ENCODE measurements at regions not wholly inside any gene's neighbourhood (a gene's known extent, or its start where the extent isn't known, plus 50 kb on each side); places are given as distances from the start of the nearest gene placed in this dataset.

DNA sequence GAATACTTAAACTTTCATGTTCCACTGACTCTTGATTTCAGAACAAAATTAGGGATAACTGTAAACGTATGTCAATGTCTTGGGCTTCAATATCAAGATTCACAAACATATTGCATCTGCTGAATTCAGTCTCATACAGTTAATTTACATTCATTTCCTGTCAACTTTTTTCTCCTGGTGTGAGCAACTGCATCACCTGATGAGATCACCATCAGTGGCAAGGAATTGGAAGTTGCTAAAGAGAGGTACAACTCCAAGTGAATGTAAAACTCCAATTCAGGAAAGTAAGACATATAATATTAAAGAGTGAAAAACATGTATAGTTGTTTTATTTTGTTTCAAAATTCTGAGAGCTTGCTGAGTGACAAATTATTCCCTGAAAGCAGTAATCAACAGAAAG, 1336.2 kb upstream of the C9orf72 start:
- TF ChIP-seq, protein P1, sequence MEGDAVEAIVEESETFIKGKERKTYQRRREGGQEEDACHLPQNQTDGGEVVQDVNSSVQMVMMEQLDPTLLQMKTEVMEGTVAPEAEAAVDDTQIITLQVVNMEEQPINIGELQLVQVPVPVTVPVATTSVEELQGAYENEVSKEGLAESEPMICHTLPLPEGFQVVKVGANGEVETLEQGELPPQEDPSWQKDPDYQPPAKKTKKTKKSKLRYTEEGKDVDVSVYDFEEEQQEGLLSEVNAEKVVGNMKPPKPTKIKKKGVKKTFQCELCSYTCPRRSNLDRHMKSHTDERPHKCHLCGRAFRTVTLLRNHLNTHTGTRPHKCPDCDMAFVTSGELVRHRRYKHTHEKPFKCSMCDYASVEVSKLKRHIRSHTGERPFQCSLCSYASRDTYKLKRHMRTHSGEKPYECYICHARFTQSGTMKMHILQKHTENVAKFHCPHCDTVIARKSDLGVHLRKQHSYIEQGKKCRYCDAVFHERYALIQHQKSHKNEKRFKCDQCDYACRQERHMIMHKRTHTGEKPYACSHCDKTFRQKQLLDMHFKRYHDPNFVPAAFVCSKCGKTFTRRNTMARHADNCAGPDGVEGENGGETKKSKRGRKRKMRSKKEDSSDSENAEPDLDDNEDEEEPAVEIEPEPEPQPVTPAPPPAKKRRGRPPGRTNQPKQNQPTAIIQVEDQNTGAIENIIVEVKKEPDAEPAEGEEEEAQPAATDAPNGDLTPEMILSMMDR (IDR thresholded peaks at IDR 0.05; ENCODE audit: insufficient read depth, low read length, poor library complexity, severe bottlenecking) = no peak
- no peak for DNase-seq (ENCODE audit: low read depth)
- H3K36me3 ChIP-seq (ENCODE audit: control insufficient read depth, insufficient read depth, low read length) = no peaks in the 10 kb centered on the region

DNA sequence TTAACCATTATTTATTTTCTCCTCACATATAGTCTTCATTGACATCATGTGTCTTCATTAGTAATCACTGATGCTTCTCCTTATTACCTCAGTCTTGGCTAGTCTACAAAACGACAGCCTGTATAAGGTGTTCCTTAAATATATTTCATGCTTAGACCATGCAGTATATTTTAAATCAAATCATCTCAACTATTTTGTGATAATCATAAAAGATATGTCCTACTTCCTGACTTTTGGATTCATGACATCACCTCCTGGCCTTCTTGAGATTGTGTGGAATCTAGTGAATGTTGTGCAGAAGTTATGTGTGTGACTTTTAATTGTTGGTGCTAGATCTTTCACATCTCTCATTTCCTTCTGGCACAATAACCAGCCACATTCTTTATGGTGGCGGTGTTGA, 1339.3 kb upstream of the C9orf72 start:
- Histone ChIP-seq H3K27me3 (ENCODE audit: control insufficient read depth, insufficient read depth, low read length) (no peaks in the 10 kb centered on the region), H3K4me3 (ENCODE audit: low read depth, low read length) (no peak overlapping the region), H3K36me3 (ENCODE audit: control insufficient read depth, insufficient read depth, low read length) (no peaks in the 10 kb centered on the region)
- no peak for DNase-seq (ENCODE audit: low read depth)
- TF ChIP-seq, protein P1 (IDR thresholded peaks at IDR 0.05; ENCODE audit: insufficient read depth, low read length, poor library complexity, severe bottlenecking) = no peak

More for the DNA sequence above, 1336.2 kb upstream of the C9orf72 start:
- H3K27me3 ChIP-seq (ENCODE audit: control insufficient read depth, insufficient read depth, low read length) = no peaks in the 10 kb centered on the region
- no peak overlapping the region for H3K4me3 ChIP-seq (ENCODE audit: low read depth, low read length)

DNA sequence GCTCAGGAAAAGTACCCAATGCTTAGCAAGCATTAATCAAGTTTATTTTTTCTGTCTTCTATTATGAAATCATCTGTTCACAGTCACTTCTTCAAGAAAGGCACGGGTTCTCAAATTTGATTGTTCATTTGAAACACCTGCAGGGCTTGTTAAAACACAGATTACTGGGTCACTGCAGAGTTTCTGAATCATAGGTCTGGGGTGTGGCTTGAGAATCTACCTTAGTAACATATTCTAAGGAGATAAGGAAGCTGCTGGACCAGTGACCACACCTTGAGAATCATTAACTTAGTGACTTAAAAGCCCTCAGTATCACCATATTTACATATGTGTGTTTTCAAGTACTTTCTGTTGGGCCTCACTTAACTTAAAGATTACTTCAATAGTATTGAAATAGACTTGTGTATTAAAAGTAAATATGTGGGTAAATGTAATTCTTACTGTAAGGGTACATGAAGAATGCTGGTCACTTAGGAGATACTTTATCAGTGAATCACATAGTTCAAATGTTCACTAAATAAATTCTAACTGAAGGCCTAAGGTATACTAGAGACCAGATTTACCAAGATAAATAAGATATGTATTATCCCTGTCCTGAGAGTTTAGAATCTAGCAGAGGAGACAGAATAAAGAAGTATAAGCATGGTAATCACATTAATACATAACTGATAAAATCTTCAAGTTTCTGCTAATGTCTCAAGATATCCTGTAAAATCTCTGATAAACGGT, 1342.1 kb upstream of the C9orf72 start:
- Histone ChIP-seq H3K36me3 (ENCODE audit: control insufficient read depth, insufficient read depth, low read length) (no peaks in the 10 kb centered on the region), H3K4me3 (ENCODE audit: low read depth, low read length) (no peak overlapping the region), H3K27me3 (ENCODE audit: control insufficient read depth, insufficient read depth, low read length) (no peaks in the 10 kb centered on the region)
- TF ChIP-seq, protein P1 (IDR thresholded peaks at IDR 0.05; ENCODE audit: insufficient read depth, low read length, poor library complexity, severe bottlenecking) = no peak
- peak; percentile 84 for DNase-seq (ENCODE audit: low read depth)

DNA sequence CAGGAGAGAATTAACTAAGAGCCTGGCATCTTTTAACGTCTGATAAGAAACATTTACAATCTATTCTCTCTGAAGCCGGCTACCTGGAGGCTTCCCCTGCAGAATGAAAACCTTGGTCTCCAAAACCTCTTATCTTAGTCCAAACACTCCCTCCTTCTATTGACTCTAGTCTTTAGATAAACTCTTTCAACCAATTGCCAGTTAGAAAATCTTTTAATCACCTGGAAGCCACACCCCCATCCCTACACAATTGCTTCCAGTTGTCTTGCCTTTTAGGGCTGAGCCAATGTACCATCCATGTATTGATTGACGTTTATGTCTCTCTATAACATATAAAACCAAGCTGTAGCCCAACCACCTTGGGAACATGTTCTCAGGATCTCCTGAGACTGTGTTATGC, 1343.1 kb upstream of the C9orf72 start:
- Histone ChIP-seq H3K4me3 (ENCODE audit: low read depth, low read length) (no peak overlapping the region), H3K36me3 (ENCODE audit: control insufficient read depth, insufficient read depth, low read length) (no peaks in the 10 kb centered on the region), H3K27me3 (ENCODE audit: control insufficient read depth, insufficient read depth, low read length) (no peaks in the 10 kb centered on the region)
- TF ChIP-seq, protein P1 (IDR thresholded peaks at IDR 0.05; ENCODE audit: insufficient read depth, low read length, poor library complexity, severe bottlenecking) = no peak
- no peak for DNase-seq (ENCODE audit: low read depth)

DNA sequence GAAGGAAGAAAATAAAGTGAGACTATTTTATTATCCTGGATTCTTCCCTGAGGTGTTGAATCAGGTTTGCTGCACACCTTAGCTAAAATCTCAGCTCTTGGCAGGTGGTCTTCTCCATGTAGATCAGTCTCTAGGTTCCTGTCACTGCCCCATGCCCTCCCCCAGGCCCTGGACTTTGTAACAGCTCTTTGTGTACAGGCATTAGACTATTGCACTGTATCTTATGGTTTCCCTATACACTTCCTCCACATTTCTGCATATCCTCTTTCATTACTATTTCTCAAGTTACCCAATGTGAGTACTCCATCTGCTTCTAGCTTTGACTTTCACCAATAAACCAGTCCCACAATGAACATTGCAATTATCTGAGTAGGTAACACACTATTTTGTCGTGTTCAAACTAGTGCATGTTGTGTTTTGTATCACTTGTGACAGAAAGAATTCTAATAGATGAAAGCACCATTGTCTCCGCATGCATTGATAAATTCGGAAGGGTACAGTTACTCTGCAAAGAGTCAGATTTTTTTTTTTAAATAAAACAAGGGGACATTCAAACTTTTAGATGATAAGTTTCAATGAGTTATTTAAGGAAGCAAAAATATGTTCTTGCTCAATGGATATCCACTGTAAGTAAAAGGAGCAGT, 1348.7 kb upstream of the C9orf72 start:
- DNase-seq (ENCODE audit: low read depth) = no peak
- TF ChIP-seq, protein P1 (IDR thresholded peaks at IDR 0.05; ENCODE audit: insufficient read depth, low read length, poor library complexity, severe bottlenecking) = no peak
- no peaks in the 10 kb centered on the region for H3K27me3 ChIP-seq (ENCODE audit: control insufficient read depth, insufficient read depth, low read length)
- no peak overlapping the region for H3K4me3 ChIP-seq (ENCODE audit: low read depth, low read length)
- H3K36me3 ChIP-seq (ENCODE audit: control insufficient read depth, insufficient read depth, low read length) = no peaks in the 10 kb centered on the region

All from kidney epithelial cell (primary cell).